Neural progenitor cell (in vitro differentiated cells): ENCODE measurements at regions not wholly inside any gene's neighbourhood (a gene's known extent, or its start where the extent isn't known, plus 50 kb on each side); places are given as distances from the start of the nearest gene placed in this dataset.
A peak's percentile ranks its signal among the peaks of the same experiment; 100 is the strongest.

Experiments used
- DNase-seq: peaks from one replicate; pipeline ENCODE4 v3.0.0-alpha.2; 2016; ENCODE audit warnings: low spot score
- H2AFZ ChIP-seq: fragments of 200-600 bp; sonication (generic); replicated peaks from 2 replicates; pipeline ENCODE4 v1.6.1; 2016; ENCODE audit warnings: antibody characterized with exemption
- H3F3A ChIP-seq: fragments of 200-600 bp; sonication (generic); 2 replicates; pipeline ENCODE4 v1.6.1; 2016; ENCODE audit warnings: antibody characterized with exemption, low read depth
- H3K27ac ChIP-seq: fragments of 200-600 bp; sonication (generic); 2 replicates; pipeline ENCODE4 v1.5.1; 2016; ENCODE audit warnings: mild to moderate bottlenecking
- H3K27me3 ChIP-seq: fragments of 200-600 bp; sonication (generic); 2 replicates; pipeline ENCODE4 v1.6.1; 2016; ENCODE audit warnings: mild to moderate bottlenecking, moderate library complexity
- H3K36me3 ChIP-seq: fragments of 200-600 bp; sonication (generic); 2 replicates; pipeline ENCODE4 v1.5.1; 2016
- H3K4me1 ChIP-seq: fragments of 200-600 bp; sonication (generic); 2 replicates; pipeline ENCODE4 v1.6.1; 2016; ENCODE audit warnings: mixed run types
- H3K4me2 ChIP-seq: fragments of 200-600 bp; sonication (generic); 2 replicates; pipeline ENCODE4 v1.6.1; 2016
- H3K4me3 ChIP-seq: fragments of 200-600 bp; sonication (generic); 2 replicates; pipeline ENCODE4 v1.5.1; 2016
- H3K79me2 ChIP-seq: fragments of 200-600 bp; sonication (generic); 2 replicates; pipeline ENCODE4 v1.6.1; 2016; ENCODE audit warnings: low read depth
- H3K9ac ChIP-seq: fragments of 200-600 bp; sonication (generic); 2 replicates; pipeline ENCODE4 v1.6.1; 2016
- H3K9me3 ChIP-seq: fragments of 200-600 bp; sonication (generic); 2 replicates; pipeline ENCODE4 v1.5.1; 2016; ENCODE audit warnings: low read depth
- H4K20me1 ChIP-seq: fragments of 200-600 bp; sonication (generic); 2 replicates; pipeline ENCODE4 v1.6.1; 2016; ENCODE audit warnings: low read depth
- H3K27ac Mint-ChIP-seq: 3 replicates; pipeline ENCODE4 v1.8.0; 2021; ENCODE audit warnings: mixed read lengths
- H3K27me3 Mint-ChIP-seq: 2 replicates; pipeline ENCODE4 v1.8.0; 2022; ENCODE audit warnings: low read depth, mild to moderate bottlenecking, inconsistent platforms, moderate library complexity, mixed read lengths; ENCODE audit not compliant: insufficient read depth
- H3K36me3 Mint-ChIP-seq: 3 replicates; pipeline ENCODE4 v1.8.0; 2021; ENCODE audit warnings: mixed read lengths
- H3K4me1 Mint-ChIP-seq: 3 replicates; pipeline ENCODE4 v1.8.0; 2021; ENCODE audit warnings: mixed read lengths
- H3K4me3 Mint-ChIP-seq: 3 replicates; pipeline ENCODE4 v1.8.0; 2021; ENCODE audit warnings: mild to moderate bottlenecking, moderate library complexity, mixed read lengths
- H3K9me3 Mint-ChIP-seq: 3 replicates; pipeline ENCODE4 v1.8.0; 2020; ENCODE audit warnings: mixed read lengths
- CTCF ChIP-seq: fragments of 200-600 bp; sonication (generic); IDR thresholded peaks from 2 replicates; pipeline ENCODE4 v1.5.1; 2017; ENCODE audit warnings: antibody characterized with exemption, mild to moderate bottlenecking
- EZH2 ChIP-seq: fragments of 200-600 bp; sonication (generic); IDR thresholded peaks from 2 replicates; pipeline ENCODE4 v1.6.1; 2017; ENCODE audit warnings: antibody characterized with exemption, mild to moderate bottlenecking, moderate library complexity
- EZH2phosphoT487 ChIP-seq: fragments of 200-600 bp; sonication (generic); IDR thresholded peaks from 2 replicates; pipeline ENCODE4 v1.6.1; 2017; ENCODE audit warnings: antibody characterized with exemption

- TF ChIP-seq EZH2phosphoT487, result no peak
- no peak for TF ChIP-seq EZH2
- TF ChIP-seq CTCF, result no peak
- peaks cover 3% of the 10 kb centered on the region for H3K36me3 Mint-ChIP-seq
- peaks cover 17% of the 10 kb centered on the region for H3K9me3 Mint-ChIP-seq
- H3K4me3 ChIP-seq, result no peak overlapping the region
- no peaks in the 10 kb centered on the region for H3K79me2 ChIP-seq
- no peak overlapping the region for H3K4me2 ChIP-seq
- peaks cover 11% of the 10 kb centered on the region for H3K4me1 ChIP-seq
- no peak overlapping the region for H2AFZ ChIP-seq
- H3K27ac Mint-ChIP-seq, result no peak overlapping the region
- no peak overlapping the region for H3K9ac ChIP-seq
- peaks cover 11% of the 10 kb centered on the region for H3K4me1 Mint-ChIP-seq
- no peaks in the 10 kb centered on the region for H3K36me3 ChIP-seq
- H3K27me3 Mint-ChIP-seq, result no peaks in the 10 kb centered on the region
- no peak overlapping the region for H3K27ac ChIP-seq
- no peaks in the 10 kb centered on the region for H4K20me1 ChIP-seq
- no peaks in the 10 kb centered on the region for H3K27me3 ChIP-seq
- peaks cover 4% of the 10 kb centered on the region for H3K9me3 ChIP-seq
- no peaks in the 10 kb centered on the region for H3F3A ChIP-seq
- no peak overlapping the region for H3K4me3 Mint-ChIP-seq
- DNase-seq, result peak; percentile 25
Measured at GRCh38 chrX:113400193-113400704, 559.6 kb upstream of the AMOT start.

- H3K9me3 Mint-ChIP-seq, result peaks cover 17% of the 10 kb centered on the region
- H3K27ac Mint-ChIP-seq, result no peak overlapping the region
- peaks cover 11% of the 10 kb centered on the region for H3K4me1 Mint-ChIP-seq
- H3K36me3 ChIP-seq, result no peaks in the 10 kb centered on the region
- H3K4me2 ChIP-seq, result no peak overlapping the region
- H3K9me3 ChIP-seq, result peaks cover 4% of the 10 kb centered on the region
- H3K4me3 Mint-ChIP-seq, result no peak overlapping the region
- H3K9ac ChIP-seq, result no peak overlapping the region
- DNase-seq, result no peak
- H3K4me3 ChIP-seq, result no peak overlapping the region
- H3K36me3 Mint-ChIP-seq, result peaks cover 3% of the 10 kb centered on the region
- H4K20me1 ChIP-seq, result no peaks in the 10 kb centered on the region
- no peak overlapping the region for H2AFZ ChIP-seq
- no peaks in the 10 kb centered on the region for H3K27me3 ChIP-seq
- TF ChIP-seq EZH2 (no peak), EZH2phosphoT487 (no peak), CTCF (no peak)
- peaks cover 11% of the 10 kb centered on the region for H3K4me1 ChIP-seq
- no peak overlapping the region for H3K27ac ChIP-seq
- H3K27me3 Mint-ChIP-seq, result no peaks in the 10 kb centered on the region
- H3K79me2 ChIP-seq, result no peaks in the 10 kb centered on the region
- no peaks in the 10 kb centered on the region for H3F3A ChIP-seq
Measured at GRCh38 chrX:113399506-113400192, 559.0 kb upstream of the AMOT start.

- Mint-ChIP-seq H3K27ac (no peak overlapping the region), H3K27me3 (no peaks in the 10 kb centered on the region), H3K9me3 (peaks cover 7% of the 10 kb centered on the region), H3K36me3 (no peaks in the 10 kb centered on the region), H3K4me3 (no peak overlapping the region), H3K4me1 (no peaks in the 10 kb centered on the region)
- Histone ChIP-seq H3K4me3 (no peak overlapping the region), H3K9me3 (peaks cover 4% of the 10 kb centered on the region), H4K20me1 (no peaks in the 10 kb centered on the region), H3K9ac (no peak overlapping the region), H3K4me2 (no peak overlapping the region), H3K36me3 (no peaks in the 10 kb centered on the region), H3K4me1 (peaks cover 11% of the 10 kb centered on the region), H3K79me2 (no peaks in the 10 kb centered on the region), H3F3A (no peaks in the 10 kb centered on the region), H2AFZ (no peak overlapping the region), H3K27ac (no peak overlapping the region), H3K27me3 (no peaks in the 10 kb centered on the region)
- no peak for DNase-seq
- no peak for TF ChIP-seq EZH2phosphoT487
- no peak for TF ChIP-seq CTCF
- TF ChIP-seq EZH2, result no peak
Measured at GRCh38 chrX:113392355-113392754, 551.7 kb upstream of the AMOT start.
